HG03103 (cell line): ENCODE measurements at regions not wholly inside any gene's neighbourhood (a gene's known extent, or its start where the extent isn't known, plus 50 kb on each side); places are given as distances from the start of the nearest gene placed in this dataset.

Source experiments
- ATAC-seq: cut with Tn5 transposase; IDR thresholded peaks from one replicate; pipeline ENCODE4 v1.9.1; 2021; ENCODE audit warnings: low read depth; ENCODE audit not compliant: unreplicated experiment

GRCh38 chr6:134719911-134720310 lies 230.0 kb downstream of the ALDH8A1 start:
- no peak for ATAC-seq

GRCh38 chr6:134719286-134719685 lies 230.6 kb downstream of the ALDH8A1 start:
- ATAC-seq: no peak

- ATAC-seq: no peak
Observed at GRCh38 chr6:134714679-134715078, 235.2 kb downstream of the ALDH8A1 start.

GRCh38 chr6:134714113-134714512 lies 235.8 kb downstream of the ALDH8A1 start:
- ATAC-seq: no peak

- no peak for ATAC-seq
Observed at GRCh38 chr6:134712311-134712710, 237.6 kb downstream of the ALDH8A1 start.

- no peak for ATAC-seq
Observed at GRCh38 chr6:134708079-134708478, 241.8 kb downstream of the ALDH8A1 start.

- no peak for ATAC-seq
Observed at GRCh38 chr6:134707342-134708031, 242.4 kb downstream of the ALDH8A1 start.

- no peak for ATAC-seq
Observed at GRCh38 chr6:134706806-134707205, 243.1 kb downstream of the ALDH8A1 start.

- ATAC-seq: no peak
Observed at GRCh38 chr6:134706153-134706552, 243.7 kb downstream of the ALDH8A1 start.

GRCh38 chr6:134703206-134703605 lies 246.7 kb downstream of the ALDH8A1 start:
- ATAC-seq: no peak

- ATAC-seq: no peak
Observed at GRCh38 chr6:134702279-134702678, 247.6 kb downstream of the ALDH8A1 start.

GRCh38 chr6:134701301-134701700 lies 248.6 kb downstream of the ALDH8A1 start:
- ATAC-seq: no peak

- ATAC-seq: no peak
Observed at GRCh38 chr6:134698228-134698627, 251.7 kb downstream of the ALDH8A1 start.

- no peak for ATAC-seq
Observed at GRCh38 chr6:134692008-134692407, 257.9 kb downstream of the ALDH8A1 start.

GRCh38 chr6:134691180-134691579 lies 258.7 kb downstream of the ALDH8A1 start:
- no peak for ATAC-seq

GRCh38 chr6:134690048-134690447 lies 259.9 kb downstream of the ALDH8A1 start:
- no peak for ATAC-seq

GRCh38 chr6:134689641-134690040 lies 260.3 kb downstream of the ALDH8A1 start:
- no peak for ATAC-seq

- no peak for ATAC-seq
Observed at GRCh38 chr6:134689177-134689576, 260.7 kb downstream of the ALDH8A1 start.

GRCh38 chr6:134686071-134686470 lies 263.8 kb downstream of the ALDH8A1 start:
- ATAC-seq: no peak

- no peak for ATAC-seq
Observed at GRCh38 chr6:134684423-134684795, 265.5 kb downstream of the ALDH8A1 start.

- no peak for ATAC-seq
Observed at GRCh38 chr6:134683783-134684422, 266.0 kb downstream of the ALDH8A1 start.

- ATAC-seq: no peak
Observed at GRCh38 chr6:134680433-134680832, 269.5 kb downstream of the ALDH8A1 start.
